ENCODE measurements at regions not wholly inside any gene's neighbourhood (a gene's known extent, or its start where the extent isn't known, plus 50 kb on each side); places are given as distances from the start of the nearest gene placed in this dataset.

DNA sequence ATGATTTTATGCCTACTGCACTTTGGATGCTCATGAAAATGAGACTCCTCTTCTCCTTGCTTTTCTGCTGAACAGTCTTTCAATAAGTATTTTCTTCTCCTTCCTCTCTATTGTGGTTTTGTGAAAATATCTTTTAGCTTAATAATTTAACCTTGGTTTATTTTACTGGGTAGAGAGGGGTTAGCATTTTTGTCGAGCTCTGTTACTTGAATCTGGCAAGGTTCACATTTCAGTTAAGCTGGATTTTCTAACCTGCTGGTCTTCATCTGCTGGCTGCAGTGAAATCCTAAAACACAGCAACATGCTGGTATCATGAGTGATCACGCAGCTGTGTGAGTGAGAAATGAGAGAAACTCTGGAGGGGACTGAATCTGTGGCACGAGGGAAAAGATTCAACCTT is 222.7 kb upstream of the NOX3 start:
- no peak for TF ChIP-seq EZH2 (IDR thresholded peaks at IDR 0.05; ENCODE audit: borderline replicate concordance, low read length)
- TF ChIP-seq, protein P1, sequence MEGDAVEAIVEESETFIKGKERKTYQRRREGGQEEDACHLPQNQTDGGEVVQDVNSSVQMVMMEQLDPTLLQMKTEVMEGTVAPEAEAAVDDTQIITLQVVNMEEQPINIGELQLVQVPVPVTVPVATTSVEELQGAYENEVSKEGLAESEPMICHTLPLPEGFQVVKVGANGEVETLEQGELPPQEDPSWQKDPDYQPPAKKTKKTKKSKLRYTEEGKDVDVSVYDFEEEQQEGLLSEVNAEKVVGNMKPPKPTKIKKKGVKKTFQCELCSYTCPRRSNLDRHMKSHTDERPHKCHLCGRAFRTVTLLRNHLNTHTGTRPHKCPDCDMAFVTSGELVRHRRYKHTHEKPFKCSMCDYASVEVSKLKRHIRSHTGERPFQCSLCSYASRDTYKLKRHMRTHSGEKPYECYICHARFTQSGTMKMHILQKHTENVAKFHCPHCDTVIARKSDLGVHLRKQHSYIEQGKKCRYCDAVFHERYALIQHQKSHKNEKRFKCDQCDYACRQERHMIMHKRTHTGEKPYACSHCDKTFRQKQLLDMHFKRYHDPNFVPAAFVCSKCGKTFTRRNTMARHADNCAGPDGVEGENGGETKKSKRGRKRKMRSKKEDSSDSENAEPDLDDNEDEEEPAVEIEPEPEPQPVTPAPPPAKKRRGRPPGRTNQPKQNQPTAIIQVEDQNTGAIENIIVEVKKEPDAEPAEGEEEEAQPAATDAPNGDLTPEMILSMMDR (conservative IDR thresholded peaks at IDR 0.05 in 1 of 2, IDR thresholded peaks at IDR 0.05 in 1 of 2; ENCODE audit: extremely low read depth in 1 of 2, insufficient read depth in 1 of 2, low read depth in 1 of 2, low read length in 2 of 2), result no peak

Data from mammary epithelial cell (primary cell).